HCT116 (cell line): ENCODE measurements at regions not wholly inside any gene's neighbourhood (a gene's known extent, or its start where the extent isn't known, plus 50 kb on each side); places are given as distances from the start of the nearest gene placed in this dataset.

Source experiments
- ATAC-seq: fragments of 200-7000 bp; cut with Tn5 transposase; 2 replicates; pipeline ENCODE4 v1.9.1; 2020; ENCODE audit warnings: mild to moderate bottlenecking, moderate library complexity
- BruUV-seq: library from RNA; stranded (reverse); fragments of 400-500 nt; replicated peaks from 2 replicates; lab custom pipeline; 2021; lab: Mats Ljungman, UMichigan
- CTCF ChIA-PET: fragments of 300-600 bp; sonication (Branson Sonifier 250); formaldehyde crosslinking; loops from one replicate; lab custom pipeline; 2021; ENCODE audit warnings: antibody characterized with exemption; lab: Charles Lee
- POLR2A ChIA-PET: fragments of 300-600, 350-600 bp; sonication (Branson Sonifier 250); formaldehyde crosslinking; loops from one replicate; lab custom pipeline; 2021; ENCODE audit warnings: antibody characterized with exemption; lab: Charles Lee
- RAD21 ChIA-PET, 2 experiments: fragments of 300-600 bp; sonication (Branson Sonifier 250); formaldehyde crosslinking; loops; one replicate each; lab custom pipeline; 2023; ENCODE audit warnings: low total read pairs in 2 of 2; ENCODE audit not compliant: uncharacterized antibody in 2 of 2, unreplicated experiment in 2 of 2, low non-redundant PET in 1 of 2; lab: Charles Lee
- DNase-seq: peaks from one replicate; pipeline ENCODE4 v3.0.0-alpha.2; 2010; ENCODE audit warnings: low read depth, low spot score
- H2AFZ ChIP-seq: fragments of 200-600 bp; shearing (Covaris generic), sonication (generic); 2 replicates; pipeline ENCODE4 v1.6.1; 2017; ENCODE audit warnings: low read depth, mixed run types, mixed read lengths, antibody characterized with exemption, low read length; ENCODE audit not compliant: poor library complexity, severe bottlenecking
- H3K27ac ChIP-seq: 2 replicates; pipeline ENCODE4 v1.5.1; 2012; ENCODE audit warnings: low read depth, low read length
- H3K27me3 ChIP-seq: fragments of 200-600 bp; sonication (generic); 2 replicates; pipeline ENCODE4 v1.6.1; 2016; ENCODE audit warnings: mixed run types, low read length, mixed read lengths; ENCODE audit not compliant: insufficient read depth
- H3K36me3 ChIP-seq, 2 experiments: fragments of 200-500 bp in 1 of 2; fragments of 200-600 bp in 1 of 2; sonication (Bioruptor generic) in 1 of 2; sonication (generic) in 1 of 2; 2 replicates each; pipeline versions ENCODE4 v1.5.1 to v1.6.1; 2014 to 2016; ENCODE audit warnings: low read length in 2 of 2, inconsistent platforms in 1 of 2, mixed read lengths in 1 of 2, mixed run types in 1 of 2; ENCODE audit not compliant: insufficient read depth in 2 of 2, control insufficient read depth in 1 of 2
- H3K4me1 ChIP-seq, 2 experiments: fragments of 200-600 bp in 1 of 2; sonication (generic) in 1 of 2; 2 replicates each; pipeline versions ENCODE4 v1.5.1 to v1.6.1; 2012 to 2017; ENCODE audit warnings: low read length in 2 of 2, inconsistent platforms in 1 of 2, mild to moderate bottlenecking in 1 of 2, mixed read lengths in 1 of 2, mixed run types in 1 of 2, moderate library complexity in 1 of 2; ENCODE audit not compliant: insufficient read depth in 2 of 2, control insufficient read depth in 1 of 2
- H3K4me2 ChIP-seq: fragments of 200-600 bp; sonication (generic); 2 replicates; pipeline ENCODE4 v1.6.1; 2017; ENCODE audit warnings: mixed run types, low read length, mixed read lengths
- H3K4me3 ChIP-seq, 2 experiments: fragments of 200-600 bp in 1 of 2; sonication (generic) in 1 of 2; replicated peaks in 1 of 2; 2 replicates each; pipeline ENCODE4 v1.5.1; 2011 to 2016; ENCODE audit warnings: low read length in 2 of 2, control low read depth in 1 of 2, low read depth in 1 of 2, mild to moderate bottlenecking in 1 of 2, mixed read lengths in 1 of 2, mixed run types in 1 of 2
- H3K79me2 ChIP-seq: fragments of 200-600 bp; sonication (generic); 2 replicates; pipeline ENCODE4 v1.6.1; 2017; ENCODE audit warnings: mild to moderate bottlenecking, mixed run types, low read length, moderate library complexity, mixed read lengths; ENCODE audit not compliant: insufficient read depth
- H3K9ac ChIP-seq: fragments of 200-600 bp; sonication (generic); 2 replicates; pipeline ENCODE4 v1.6.1; 2016; ENCODE audit warnings: low read length, mixed read lengths
- H3K9me2 ChIP-seq: fragments of 200-600 bp; sonication (generic), shearing (Covaris generic); 2 replicates; pipeline ENCODE4 v1.6.1; 2017; ENCODE audit warnings: mixed run types, mild to moderate bottlenecking, moderate library complexity; ENCODE audit not compliant: insufficient read depth
- H3K9me3 ChIP-seq, 2 experiments: fragments of 200-500 bp in 1 of 2; fragments of 200-600 bp in 1 of 2; sonication (Bioruptor generic) in 1 of 2; sonication (generic) in 1 of 2; 2 replicates each; pipeline ENCODE4 v1.6.1; 2014 to 2017; ENCODE audit warnings: low read length in 2 of 2, mixed read lengths in 2 of 2, inconsistent platforms in 1 of 2, low read depth in 1 of 2, mild to moderate bottlenecking in 1 of 2, mixed run types in 1 of 2, moderate library complexity in 1 of 2; ENCODE audit not compliant: control insufficient read depth in 1 of 2, insufficient read depth in 1 of 2
- H4K20me1 ChIP-seq: fragments of 200-600 bp; sonication (generic), shearing (Covaris generic); 2 replicates; pipeline ENCODE4 v1.6.1; 2017; ENCODE audit warnings: mixed run types, mild to moderate bottlenecking, moderate library complexity; ENCODE audit not compliant: insufficient read depth
- ATF3 ChIP-seq: IDR thresholded peaks from 2 replicates; pipeline ENCODE4 v1.6.1; 2012
- CTCF ChIP-seq, 3 experiments: fragments of 200-600 bp in 1 of 3; sonication (generic) in 1 of 3; IDR thresholded peaks in 2 of 3; conservative IDR thresholded peaks in 1 of 3; 2 replicates each; pipeline ENCODE4 v1.5.1; 2012 to 2017; ENCODE audit warnings: low read depth in 2 of 3, low read length in 2 of 3, antibody characterized with exemption in 1 of 3, borderline replicate concordance in 1 of 3, control low read depth in 1 of 3, mild to moderate bottlenecking in 1 of 3, mixed read lengths in 1 of 3, mixed run types in 1 of 3, moderate library complexity in 1 of 3; ENCODE audit not compliant: insufficient read depth in 1 of 3
- EGR1 ChIP-seq: IDR thresholded peaks from 2 replicates; pipeline ENCODE4 v1.6.1; 2012; ENCODE audit warnings: low read depth
- FOSL1 ChIP-seq: IDR thresholded peaks from 2 replicates; pipeline ENCODE4 v1.6.1; 2012; ENCODE audit warnings: low read depth
- POLR2A ChIP-seq: IDR thresholded peaks from 2 replicates; pipeline ENCODE4 v1.7.0; 2011; ENCODE audit warnings: borderline replicate concordance; ENCODE audit not compliant: insufficient read depth, insufficient read length; ENCODE audit errors: extremely low read depth
- POLR2AphosphoS5 ChIP-seq: IDR thresholded peaks from 2 replicates; pipeline ENCODE4 v1.6.1; 2011; ENCODE audit warnings: mild to moderate bottlenecking, low read depth, low read length, moderate library complexity
- REST ChIP-seq: IDR thresholded peaks from 2 replicates; pipeline ENCODE4 v1.6.1; 2012; ENCODE audit warnings: low read depth
- ZBTB33 ChIP-seq: IDR thresholded peaks from 2 replicates; pipeline ENCODE4 v1.6.1; 2011; ENCODE audit warnings: mild to moderate bottlenecking, low read length, moderate library complexity; ENCODE audit not compliant: insufficient replicate concordance; ENCODE audit errors: extremely low read depth
- intact Hi-C: fragments of 100-400 bp; cut with micrococcal nuclease; formaldehyde crosslinking; loops from 2 replicates; pipeline ENCODE4 v1.10.0; 2022

- no TSS peak for BruUV-seq
- Histone ChIP-seq H2AFZ (no peak overlapping the region), H3K4me3 (no peak overlapping the region), H3K36me3 (no peaks in the 10 kb centered on the region), H3K4me1 (peaks cover 0 to 8% of the 10 kb centered on the region in 2 experiments; a peak in 1 of 4 replicates), H3K27me3 (no peaks in the 10 kb centered on the region), H3K27ac (no peak overlapping the region), H3K79me2 (no peaks in the 10 kb centered on the region), H3K4me2 (no peak overlapping the region), H3K9me3 (no peaks in the 10 kb centered on the region), H4K20me1 (no peaks in the 10 kb centered on the region), H3K9ac (no peak overlapping the region), H3K9me2 (no peaks in the 10 kb centered on the region)
- intact Hi-C loops: no loop called here
- POLR2A ChIA-PET: no interaction called here
- DNase-seq (no peak), ATAC-seq (no peak)
- RAD21 ChIA-PET: no interaction called here
- CTCF ChIA-PET: no interaction called here
- peak in 2 of 3 experiments; percentile 21 to 26; a peak in 2 of 6 replicates for TF ChIP-seq CTCF (IDR thresholded peaks at IDR 0.05 in 2 of 3, conservative IDR thresholded peaks at IDR 0.05 in 1 of 3; ENCODE audit: borderline replicate concordance in 1 of 3, insufficient read depth in 1 of 3, low read depth in 2 of 3, low read length in 2 of 3)
- no peak for TF ChIP-seq ATF3
These were observed 194.0 kb downstream of the SMIM20 start for GRCh38 chr4:26108054-26108453.

GRCh38 chr4:26110493-26110892, 196.5 kb downstream of the SMIM20 start:
- intact Hi-C loops: no loop called here
- H3K9me3 ChIP-seq: peaks cover 0 to 5% of the 10 kb centered on the region in 2 experiments; a peak in 1 of 4 replicates
- RAD21 ChIA-PET: no interaction called here
- H3K27me3 ChIP-seq: no peaks in the 10 kb centered on the region
- DNase-seq (no peak), ATAC-seq (no peak)
- H3K9ac ChIP-seq: no peak overlapping the region
- no peak overlapping the region for H3K27ac ChIP-seq
- CTCF ChIA-PET: no interaction called here
- no peaks in the 10 kb centered on the region for H3K79me2 ChIP-seq
- no peaks in the 10 kb centered on the region for H3K9me2 ChIP-seq
- POLR2A ChIA-PET: no interaction called here
- no peaks in the 10 kb centered on the region for H3K36me3 ChIP-seq
- no peak overlapping the region for H2AFZ ChIP-seq
- H3K4me1 ChIP-seq: peaks cover 0 to 7% of the 10 kb centered on the region in 2 experiments; a peak in 1 of 4 replicates
- H4K20me1 ChIP-seq: no peaks in the 10 kb centered on the region
- BruUV-seq: no TSS peak
- no peak overlapping the region for H3K4me3 ChIP-seq
- H3K4me2 ChIP-seq: no peak overlapping the region
- TF ChIP-seq EGR1 (no peak), FOSL1 (no peak), ZBTB33 (no peak), POLR2AphosphoS5 (no peak), REST (no peak), CTCF (IDR thresholded peaks at IDR 0.05 in 2 of 3, conservative IDR thresholded peaks at IDR 0.05 in 1 of 3; ENCODE audit: borderline replicate concordance in 1 of 3, insufficient read depth in 1 of 3, low read depth in 2 of 3, low read length in 2 of 3) (no peak), POLR2A (no peak)
